Stimulated activated CD4-positive, alpha-beta T cell treated with anti-CD3 and anti-CD28 coated beads, Interleukin-1b, Interleukin-23, amount 100 ng/mL, for 4 hours (primary cell): ENCODE measurements at regions not wholly inside any gene's neighbourhood (a gene's known extent, or its start where the extent isn't known, plus 50 kb on each side); places are given as distances from the start of the nearest gene placed in this dataset.
A peak's percentile ranks its signal among the peaks of the same experiment; 100 is the strongest.

Experiments
- DNase-seq, 2 donors: peaks; one replicate each; pipeline ENCODE4 v3.0.0-alpha.2; 2020; ENCODE audit warnings: low read depth in 2 of 2

GRCh38 chr14:36083317-36083716 lies 93.2 kb downstream of the PTCSC3 start:
- no peak for DNase-seq

GRCh38 chr14:36078080-36078479 lies 98.4 kb downstream of the PTCSC3 start:
- no peak for DNase-seq

GRCh38 chr14:36076197-36076596 lies 100.3 kb downstream of the PTCSC3 start:
- DNase-seq = no peak

GRCh38 chr14:36075203-36075602 lies 101.3 kb downstream of the PTCSC3 start:
- no peak for DNase-seq

- no peak for DNase-seq
Measured at GRCh38 chr14:36070720-36071043, 105.8 kb downstream of the PTCSC3 start.

GRCh38 chr14:36070031-36070719 lies 106.3 kb downstream of the PTCSC3 start:
- DNase-seq = peak in 1 of 2 donors; percentile 6

GRCh38 chr14:36069535-36069900 lies 107.0 kb downstream of the PTCSC3 start:
- DNase-seq = no peak

GRCh38 chr14:36068777-36069534 lies 107.6 kb downstream of the PTCSC3 start:
- DNase-seq = no peak

- DNase-seq = no peak
Measured at GRCh38 chr14:36067428-36068187, 108.9 kb downstream of the PTCSC3 start.

GRCh38 chr14:36066636-36067035 lies 109.9 kb downstream of the PTCSC3 start:
- no peak for DNase-seq

- DNase-seq = no peak
Measured at GRCh38 chr14:36065831-36066230, 110.7 kb downstream of the PTCSC3 start.

GRCh38 chr14:36059531-36059930 lies 117.0 kb downstream of the PTCSC3 start:
- DNase-seq = no peak

GRCh38 chr14:36057452-36058116 lies 118.9 kb downstream of the PTCSC3 start:
- no peak for DNase-seq

- no peak for DNase-seq
Measured at GRCh38 chr14:36056845-36057244, 119.7 kb downstream of the PTCSC3 start.

GRCh38 chr14:36055681-36056225 lies 120.8 kb downstream of the PTCSC3 start:
- DNase-seq = no peak

- no peak for DNase-seq
Measured at GRCh38 chr14:36055052-36055378, 121.5 kb downstream of the PTCSC3 start.

GRCh38 chr14:36054353-36055051 lies 122.0 kb downstream of the PTCSC3 start:
- no peak for DNase-seq

GRCh38 chr14:36052681-36053080 lies 123.8 kb downstream of the PTCSC3 start:
- DNase-seq = no peak

- DNase-seq = no peak
Measured at GRCh38 chr14:36052063-36052462, 124.5 kb downstream of the PTCSC3 start.

- no peak for DNase-seq
Measured at GRCh38 chr14:36048667-36049066, 127.9 kb downstream of the PTCSC3 start.

- no peak for DNase-seq
Measured at GRCh38 chr14:36047912-36048311, 128.6 kb downstream of the PTCSC3 start.

- DNase-seq = no peak
Measured at GRCh38 chr14:36035675-36036074, 140.8 kb downstream of the PTCSC3 start.
